HCT116 (cell line): ENCODE measurements at regions not wholly inside any gene's neighbourhood (a gene's known extent, or its start where the extent isn't known, plus 50 kb on each side); places are given as distances from the start of the nearest gene placed in this dataset.

ENCODE experiments used
- ATAC-seq: fragments of 200-7000 bp; cut with Tn5 transposase; 2 replicates; pipeline ENCODE4 v1.9.1; 2020; ENCODE audit warnings: mild to moderate bottlenecking, moderate library complexity
- BruUV-seq: library from RNA; stranded (reverse); fragments of 400-500 nt; replicated peaks from 2 replicates; lab custom pipeline; 2021; lab: Mats Ljungman, UMichigan
- CTCF ChIA-PET: fragments of 300-600 bp; sonication (Branson Sonifier 250); formaldehyde crosslinking; loops from one replicate; lab custom pipeline; 2021; ENCODE audit warnings: antibody characterized with exemption; lab: Charles Lee
- POLR2A ChIA-PET: fragments of 300-600, 350-600 bp; sonication (Branson Sonifier 250); formaldehyde crosslinking; loops from one replicate; lab custom pipeline; 2021; ENCODE audit warnings: antibody characterized with exemption; lab: Charles Lee
- RAD21 ChIA-PET, 2 experiments: fragments of 300-600 bp; sonication (Branson Sonifier 250); formaldehyde crosslinking; loops; one replicate each; lab custom pipeline; 2023; ENCODE audit warnings: low total read pairs in 2 of 2; ENCODE audit not compliant: uncharacterized antibody in 2 of 2, unreplicated experiment in 2 of 2, low non-redundant PET in 1 of 2; lab: Charles Lee
- DNase-seq: peaks from one replicate; pipeline ENCODE4 v3.0.0-alpha.2; 2010; ENCODE audit warnings: low read depth, low spot score
- H2AFZ ChIP-seq: fragments of 200-600 bp; shearing (Covaris generic), sonication (generic); 2 replicates; pipeline ENCODE4 v1.6.1; 2017; ENCODE audit warnings: low read depth, mixed run types, mixed read lengths, antibody characterized with exemption, low read length; ENCODE audit not compliant: poor library complexity, severe bottlenecking
- H3K27ac ChIP-seq: 2 replicates; pipeline ENCODE4 v1.5.1; 2012; ENCODE audit warnings: low read depth, low read length
- H3K27me3 ChIP-seq: fragments of 200-600 bp; sonication (generic); 2 replicates; pipeline ENCODE4 v1.6.1; 2016; ENCODE audit warnings: mixed run types, low read length, mixed read lengths; ENCODE audit not compliant: insufficient read depth
- H3K36me3 ChIP-seq, 2 experiments: fragments of 200-500 bp in 1 of 2; fragments of 200-600 bp in 1 of 2; sonication (Bioruptor generic) in 1 of 2; sonication (generic) in 1 of 2; 2 replicates each; pipeline versions ENCODE4 v1.5.1 to v1.6.1; 2014 to 2016; ENCODE audit warnings: low read length in 2 of 2, inconsistent platforms in 1 of 2, mixed read lengths in 1 of 2, mixed run types in 1 of 2; ENCODE audit not compliant: insufficient read depth in 2 of 2, control insufficient read depth in 1 of 2
- H3K4me1 ChIP-seq, 2 experiments: fragments of 200-600 bp in 1 of 2; sonication (generic) in 1 of 2; 2 replicates each; pipeline versions ENCODE4 v1.5.1 to v1.6.1; 2012 to 2017; ENCODE audit warnings: low read length in 2 of 2, inconsistent platforms in 1 of 2, mild to moderate bottlenecking in 1 of 2, mixed read lengths in 1 of 2, mixed run types in 1 of 2, moderate library complexity in 1 of 2; ENCODE audit not compliant: insufficient read depth in 2 of 2, control insufficient read depth in 1 of 2
- H3K4me2 ChIP-seq: fragments of 200-600 bp; sonication (generic); 2 replicates; pipeline ENCODE4 v1.6.1; 2017; ENCODE audit warnings: mixed run types, low read length, mixed read lengths
- H3K4me3 ChIP-seq, 2 experiments: fragments of 200-600 bp in 1 of 2; sonication (generic) in 1 of 2; replicated peaks in 1 of 2; 2 replicates each; pipeline ENCODE4 v1.5.1; 2011 to 2016; ENCODE audit warnings: low read length in 2 of 2, control low read depth in 1 of 2, low read depth in 1 of 2, mild to moderate bottlenecking in 1 of 2, mixed read lengths in 1 of 2, mixed run types in 1 of 2
- H3K79me2 ChIP-seq: fragments of 200-600 bp; sonication (generic); 2 replicates; pipeline ENCODE4 v1.6.1; 2017; ENCODE audit warnings: mild to moderate bottlenecking, mixed run types, low read length, moderate library complexity, mixed read lengths; ENCODE audit not compliant: insufficient read depth
- H3K9ac ChIP-seq: fragments of 200-600 bp; sonication (generic); 2 replicates; pipeline ENCODE4 v1.6.1; 2016; ENCODE audit warnings: low read length, mixed read lengths
- H3K9me2 ChIP-seq: fragments of 200-600 bp; sonication (generic), shearing (Covaris generic); 2 replicates; pipeline ENCODE4 v1.6.1; 2017; ENCODE audit warnings: mixed run types, mild to moderate bottlenecking, moderate library complexity; ENCODE audit not compliant: insufficient read depth
- H3K9me3 ChIP-seq, 2 experiments: fragments of 200-500 bp in 1 of 2; fragments of 200-600 bp in 1 of 2; sonication (Bioruptor generic) in 1 of 2; sonication (generic) in 1 of 2; 2 replicates each; pipeline ENCODE4 v1.6.1; 2014 to 2017; ENCODE audit warnings: low read length in 2 of 2, mixed read lengths in 2 of 2, inconsistent platforms in 1 of 2, low read depth in 1 of 2, mild to moderate bottlenecking in 1 of 2, mixed run types in 1 of 2, moderate library complexity in 1 of 2; ENCODE audit not compliant: control insufficient read depth in 1 of 2, insufficient read depth in 1 of 2
- H4K20me1 ChIP-seq: fragments of 200-600 bp; sonication (generic), shearing (Covaris generic); 2 replicates; pipeline ENCODE4 v1.6.1; 2017; ENCODE audit warnings: mixed run types, mild to moderate bottlenecking, moderate library complexity; ENCODE audit not compliant: insufficient read depth
- CTCF ChIP-seq, 3 experiments: fragments of 200-600 bp in 1 of 3; sonication (generic) in 1 of 3; IDR thresholded peaks in 2 of 3; conservative IDR thresholded peaks in 1 of 3; 2 replicates each; pipeline ENCODE4 v1.5.1; 2012 to 2017; ENCODE audit warnings: low read depth in 2 of 3, low read length in 2 of 3, antibody characterized with exemption in 1 of 3, borderline replicate concordance in 1 of 3, control low read depth in 1 of 3, mild to moderate bottlenecking in 1 of 3, mixed read lengths in 1 of 3, mixed run types in 1 of 3, moderate library complexity in 1 of 3; ENCODE audit not compliant: insufficient read depth in 1 of 3
- ELF1 ChIP-seq: IDR thresholded peaks from 2 replicates; pipeline ENCODE4 v1.6.1; 2012; ENCODE audit warnings: low read depth, borderline replicate concordance
- FOSL1 ChIP-seq: IDR thresholded peaks from 2 replicates; pipeline ENCODE4 v1.6.1; 2012; ENCODE audit warnings: low read depth
- JUND ChIP-seq: IDR thresholded peaks from 2 replicates; pipeline ENCODE4 v1.6.1; 2012
- RAD21 ChIP-seq: IDR thresholded peaks from 2 replicates; pipeline ENCODE4 v1.6.1; 2012; ENCODE audit warnings: low read depth, mild to moderate bottlenecking
- REST ChIP-seq: IDR thresholded peaks from 2 replicates; pipeline ENCODE4 v1.6.1; 2012; ENCODE audit warnings: low read depth
- TCF7L2 ChIP-seq: IDR thresholded peaks from 2 replicates; pipeline ENCODE4 v1.7.0; 2011; ENCODE audit warnings: borderline replicate concordance, inconsistent platforms; ENCODE audit not compliant: insufficient read depth, insufficient read length; ENCODE audit errors: extremely low read depth
- YY1 ChIP-seq: IDR thresholded peaks from 2 replicates; pipeline ENCODE4 v1.6.1; 2011; ENCODE audit warnings: low read length, low read depth, moderate library complexity, mild to moderate bottlenecking; ENCODE audit not compliant: insufficient replicate concordance; ENCODE audit errors: extremely low read depth
- ZNF274 ChIP-seq: fragments of 200-500 bp; sonication (Bioruptor generic); IDR thresholded peaks from 2 replicates; pipeline ENCODE4 v1.6.1; 2014; ENCODE audit warnings: mild to moderate bottlenecking, low read depth, low read length, inconsistent platforms
- intact Hi-C: fragments of 100-400 bp; cut with micrococcal nuclease; formaldehyde crosslinking; loops from 2 replicates; pipeline ENCODE4 v1.10.0; 2022
- TF ChIP-seq, protein P1 (sequence below): IDR thresholded peaks from 2 replicates; pipeline ENCODE4 v1.6.1; 2012

- no peak for ATAC-seq
- Histone ChIP-seq H2AFZ (no peak overlapping the region), H3K27me3 (no peaks in the 10 kb centered on the region), H3K27ac (no peak overlapping the region), H3K36me3 (no peaks in the 10 kb centered on the region), H3K4me3 (no peak overlapping the region), H3K4me2 (no peak overlapping the region), H3K79me2 (no peaks in the 10 kb centered on the region), H3K4me1 (no peaks in the 10 kb centered on the region), H3K9ac (no peak overlapping the region), H4K20me1 (no peaks in the 10 kb centered on the region), H3K9me2 (no peaks in the 10 kb centered on the region), H3K9me3 (peaks cover 3 to 18% of the 10 kb centered on the region in 2 experiments; a peak in 2 of 4 replicates)
- intact Hi-C loops: no loop called here
- DNase-seq: no peak
- ChIA-PET RAD21 (no interaction called here), POLR2A (no interaction called here), CTCF (no interaction called here)
- TF ChIP-seq JUND: no peak
- TF ChIP-seq YY1: no peak
- TF ChIP-seq ELF1: no peak
- no TSS peak for BruUV-seq
Measured at GRCh38 chr9:117828466-117828865, 124.3 kb downstream of the TLR4 start.

DNA sequence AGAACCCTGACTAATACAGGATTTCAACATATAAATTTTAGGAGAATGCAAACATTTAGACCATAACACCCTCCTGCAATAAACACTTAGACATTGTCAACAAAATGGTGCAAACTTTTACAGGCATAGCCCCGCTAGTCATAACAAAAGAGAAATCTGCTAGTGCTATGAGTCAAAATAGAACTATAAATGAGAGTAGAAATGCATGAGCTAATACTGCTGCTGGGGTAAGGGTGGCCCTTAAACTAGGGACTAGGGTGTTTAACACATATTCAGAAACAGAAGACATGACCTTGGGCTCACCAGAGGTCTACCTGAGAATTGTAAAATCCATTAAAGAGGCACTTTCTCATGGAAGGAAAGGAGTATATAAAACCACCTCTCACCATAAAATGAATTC, 131.6 kb downstream of the TLR4 start:
- H3K9me3 ChIP-seq: peaks cover 8 to 15% of the 10 kb centered on the region in 2 experiments; a peak in 2 of 4 replicates
- no peak for ATAC-seq
- H3K4me2 ChIP-seq: no peak overlapping the region
- H3K4me3 ChIP-seq: no peak overlapping the region
- no peaks in the 10 kb centered on the region for H3K4me1 ChIP-seq
- H3K9me2 ChIP-seq: no peaks in the 10 kb centered on the region
- no peaks in the 10 kb centered on the region for H3K79me2 ChIP-seq
- no TSS peak for BruUV-seq
- ChIA-PET RAD21 (no interaction called here), CTCF (no interaction called here), POLR2A (no interaction called here)
- no peak for TF ChIP-seq FOSL1
- no peak for TF ChIP-seq REST
- TF ChIP-seq ZNF274: no peak
- TF ChIP-seq CTCF (IDR thresholded peaks at IDR 0.05 in 2 of 3, conservative IDR thresholded peaks at IDR 0.05 in 1 of 3; ENCODE audit: borderline replicate concordance in 1 of 3, insufficient read depth in 1 of 3, low read depth in 2 of 3, low read length in 2 of 3): no peak
- TF ChIP-seq TCF7L2: no peak
- TF ChIP-seq, protein P1, sequence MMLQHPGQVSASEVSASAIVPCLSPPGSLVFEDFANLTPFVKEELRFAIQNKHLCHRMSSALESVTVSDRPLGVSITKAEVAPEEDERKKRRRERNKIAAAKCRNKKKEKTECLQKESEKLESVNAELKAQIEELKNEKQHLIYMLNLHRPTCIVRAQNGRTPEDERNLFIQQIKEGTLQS: no peak
- no peak for TF ChIP-seq RAD21
- no peaks in the 10 kb centered on the region for H3K36me3 ChIP-seq
- no peak overlapping the region for H3K9ac ChIP-seq
- H3K27ac ChIP-seq: no peak overlapping the region
- no peak for DNase-seq
- H2AFZ ChIP-seq: no peak overlapping the region
- intact Hi-C loops: no loop called here
- no peaks in the 10 kb centered on the region for H3K27me3 ChIP-seq
- no peaks in the 10 kb centered on the region for H4K20me1 ChIP-seq
